ENCODE measurements at regions not wholly inside any gene's neighbourhood (a gene's known extent, or its start where the extent isn't known, plus 50 kb on each side); places are given as distances from the start of the nearest gene placed in this dataset.

GRCh38 chr9:104389341-104389740 lies 114.7 kb upstream of the OR13F1 start:
- TF ChIP-seq POLR2A (IDR thresholded peaks at IDR 0.05; ENCODE audit: low read depth, low read length) (no peak), POLR2AphosphoS5 (IDR thresholded peaks at IDR 0.05; ENCODE audit: low read depth, low read length) (no peak), TAF1 (IDR thresholded peaks at IDR 0.05; ENCODE audit: borderline replicate concordance, low read depth, low read length) (no peak)
